Gastrocnemius medialis (tissue), 4 donors: ENCODE measurements at regions not wholly inside any gene's neighbourhood (a gene's known extent, or its start where the extent isn't known, plus 50 kb on each side); places are given as distances from the start of the nearest gene placed in this dataset.

ENCODE experiments used
- ATAC-seq, 2 donors: fragments of 150-250 bp; one replicate each; pipeline ENCODE4 v1.9.1; 2016
- DNase-seq, 2 donors: peaks; one replicate each; pipeline ENCODE4 v3.0.0-alpha.2; 2019
- H3K27ac ChIP-seq, 4 donors: fragments of 200-600 bp; sonication (generic); 1 replicate in 1 of 4; 2 replicates in 3 of 4; pipeline ENCODE4 v1.5.1; 2016 to 2018; ENCODE audit warnings: mild to moderate bottlenecking in 2 of 4, moderate library complexity in 1 of 4
- H3K27me3 ChIP-seq, 3 donors: fragments of 200-600 bp; sonication (generic) in 2 of 3; 1 replicate in 1 of 3; 2 replicates in 2 of 3; pipeline versions ENCODE4 v1.5.1 to v1.6.0; 2016 to 2019; ENCODE audit warnings: mild to moderate bottlenecking in 1 of 3, moderate library complexity in 1 of 3
- H3K36me3 ChIP-seq, 2 donors: fragments of 200-600 bp; sonication (generic) in 1 of 2; one replicate each; pipeline ENCODE4 v1.5.1; 2017 to 2018
- H3K4me1 ChIP-seq, 2 donors: fragments of 200-600 bp; sonication (generic) in 1 of 2; one replicate each; pipeline ENCODE4 v1.5.1; 2016 to 2017; ENCODE audit warnings: mild to moderate bottlenecking in 2 of 2
- H3K4me3 ChIP-seq, 4 donors: fragments of 200-600 bp; sonication (generic) in 3 of 4; 1 replicate in 1 of 4; 2 replicates in 3 of 4; pipeline ENCODE4 v1.5.1; 2016 to 2019; ENCODE audit warnings: mild to moderate bottlenecking in 2 of 4
- H3K9me3 ChIP-seq, 3 donors: fragments of 200-600 bp; sonication (generic) in 2 of 3; 1 replicate in 1 of 3; 2 replicates in 2 of 3; pipeline ENCODE4 v1.5.1; 2016 to 2019
- CTCF ChIP-seq, 5 experiments: fragments of 450-650 bp in 3 of 5; fragments of 200-600 bp in 2 of 5; sonication (generic) in 2 of 5; IDR thresholded peaks in 4 of 5; conservative IDR thresholded peaks in 1 of 5; 1 replicate in 4 of 5; 2 replicates in 1 of 5; pipeline ENCODE4 v1.5.1; 2016 to 2019; ENCODE audit warnings: antibody characterized with exemption in 5 of 5, mild to moderate bottlenecking in 3 of 5, moderate library complexity in 3 of 5
- POLR2A ChIP-seq, 2 donors: fragments of 450-650 bp; IDR thresholded peaks; one replicate each; pipeline ENCODE4 v1.6.1; 2017; ENCODE audit warnings: antibody characterized with exemption in 2 of 2, mild to moderate bottlenecking in 2 of 2, moderate library complexity in 2 of 2
- in situ Hi-C, 4 donors: fragments of 200-750 bp; cut with MboI; loops; one replicate each; pipeline versions ENCODE4 v1.15.0 to v1.8.0; 2017; ENCODE audit warnings: low sequenced_read_pairs in 4 of 4
- intact Hi-C: fragments of 100-400 bp; cut with DNase I; formaldehyde crosslinking; loops from one replicate; pipeline ENCODE4 v1.15.1; 2023; ENCODE audit warnings: low total_unique reads

GRCh38 chr6:25005010-25005409 is 69.2 kb upstream of the RIPOR2 start:
- peaks cover 15 to 16% of the 10 kb centered on the region in 2 donors for H3K4me1 ChIP-seq
- no peak overlapping the region for H3K27ac ChIP-seq
- in situ Hi-C loops (no loop called here), intact Hi-C loops (loop anchor here (5.0 kb wide), 1 partner anchor 88 kb away; no protein-coding TSS in a partner anchor)
- no peaks in the 10 kb centered on the region for H3K36me3 ChIP-seq
- H3K27me3 ChIP-seq: no peaks in the 10 kb centered on the region
- H3K4me3 ChIP-seq: no peak overlapping the region
- DNase-seq (no peak), ATAC-seq (no peak)
- TF ChIP-seq POLR2A (IDR thresholded peaks at IDR 0.05): no peak
- no peak for TF ChIP-seq CTCF (IDR thresholded peaks at IDR 0.05 in 4 of 5, conservative IDR thresholded peaks at IDR 0.05 in 1 of 5)
- H3K9me3 ChIP-seq: no peaks in the 10 kb centered on the region

GRCh38 chr6:25006075-25006474 is 70.3 kb upstream of the RIPOR2 start:
- in situ Hi-C loops (no loop called here), intact Hi-C loops (loop anchor here (5.0 kb wide), 1 partner anchor 89 kb away; no protein-coding TSS in a partner anchor)
- Histone ChIP-seq H3K4me1 (peaks cover 15 to 16% of the 10 kb centered on the region in 2 donors), H3K27me3 (no peaks in the 10 kb centered on the region), H3K4me3 (no peak overlapping the region), H3K9me3 (no peaks in the 10 kb centered on the region), H3K36me3 (no peaks in the 10 kb centered on the region), H3K27ac (peak overlapping the region; percentile 49 to 76 (median 69))
- no peak for DNase-seq
- peak in 1 of 2 donors; percentile 13 for ATAC-seq
- no peak for TF ChIP-seq POLR2A (IDR thresholded peaks at IDR 0.05)
- no peak for TF ChIP-seq CTCF (IDR thresholded peaks at IDR 0.05 in 4 of 5, conservative IDR thresholded peaks at IDR 0.05 in 1 of 5)

DNA sequence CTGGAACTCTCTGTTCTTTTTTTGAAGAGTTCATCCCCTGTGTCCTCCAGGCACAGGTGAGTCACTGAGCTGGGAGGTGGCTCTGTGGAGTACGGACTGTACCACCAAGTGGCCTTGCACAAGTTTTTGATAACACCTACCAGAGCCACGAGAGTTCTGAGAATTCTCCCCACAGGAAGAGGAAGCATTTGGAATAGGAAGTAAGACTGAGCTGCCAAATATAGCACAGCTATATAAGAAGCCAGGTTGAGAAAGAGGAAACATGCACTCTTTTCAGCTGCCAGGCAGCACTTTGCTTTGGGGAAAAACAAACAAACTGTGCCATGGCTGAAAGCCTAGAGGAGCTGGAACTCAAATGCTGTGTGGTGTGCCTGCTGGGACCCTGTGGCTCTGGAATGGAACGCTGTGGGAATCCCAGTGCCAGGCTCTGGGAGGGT is 70.8 kb upstream of the RIPOR2 start:
- DNase-seq (peak; percentile 46 to 79), ATAC-seq (peak; percentile 74 to 89)
- intact Hi-C loops: loop anchor here (5.0 kb wide), 1 partner anchor 89 kb away; no protein-coding TSS in a partner anchor
- Histone ChIP-seq H3K4me3 (no peak overlapping the region), H3K27me3 (no peaks in the 10 kb centered on the region), H3K27ac (peak overlapping the region; percentile 66 to 76 (median 72)), H3K9me3 (no peaks in the 10 kb centered on the region), H3K4me1 (peaks cover 15 to 16% of the 10 kb centered on the region in 2 donors), H3K36me3 (no peaks in the 10 kb centered on the region)
- in situ Hi-C loops: no loop called here
- TF ChIP-seq POLR2A (IDR thresholded peaks at IDR 0.05): peak; percentile 49 to 58
- no peak for TF ChIP-seq CTCF (IDR thresholded peaks at IDR 0.05 in 4 of 5, conservative IDR thresholded peaks at IDR 0.05 in 1 of 5)

- ATAC-seq (no peak), DNase-seq (no peak)
- intact Hi-C loops: loop anchor here (5.0 kb wide), 1 partner anchor 90 kb away; no protein-coding TSS in a partner anchor
- peak overlapping the region; percentile 66 to 76 (median 72) for H3K27ac ChIP-seq
- no peaks in the 10 kb centered on the region for H3K36me3 ChIP-seq
- H3K4me3 ChIP-seq: no peak overlapping the region
- in situ Hi-C loops: no loop called here
- H3K27me3 ChIP-seq: no peaks in the 10 kb centered on the region
- H3K4me1 ChIP-seq: peaks cover 15 to 16% of the 10 kb centered on the region in 2 donors
- no peak for TF ChIP-seq CTCF (IDR thresholded peaks at IDR 0.05 in 4 of 5, conservative IDR thresholded peaks at IDR 0.05 in 1 of 5)
- no peak for TF ChIP-seq POLR2A (IDR thresholded peaks at IDR 0.05)
- H3K9me3 ChIP-seq: no peaks in the 10 kb centered on the region
Measured at GRCh38 chr6:25007269-25007699, 71.5 kb upstream of the RIPOR2 start.
